ENCODE measurements at regions not wholly inside any gene's neighbourhood (a gene's known extent, or its start where the extent isn't known, plus 50 kb on each side); places are given as distances from the start of the nearest gene placed in this dataset.
"Not testable (repeated sequence)": the region's sequence is repeated elsewhere in the genome, so short reads cannot be mapped to it uniquely, and the experiment has no call there.

GRCh38 chr3:181264486-181264885, 274.9 kb upstream of the DNAJC19 start:
- DNase-seq (ENCODE audit: low spot score) = no peak

- no peak for DNase-seq (ENCODE audit: low spot score)
Observed at GRCh38 chr3:181253796-181254195, 264.3 kb upstream of the DNAJC19 start.

- DNase-seq (ENCODE audit: low spot score) = no peak
Observed at GRCh38 chr3:181252631-181253030, 263.1 kb upstream of the DNAJC19 start.

- DNase-seq (ENCODE audit: low spot score) = no peak
Observed at GRCh38 chr3:181250714-181251113, 261.2 kb upstream of the DNAJC19 start.

GRCh38 chr3:181239441-181239840, 249.9 kb upstream of the DNAJC19 start:
- DNase-seq (ENCODE audit: low spot score) = no peak

GRCh38 chr3:181230258-181230657, 240.7 kb upstream of the DNAJC19 start:
- no peak for DNase-seq (ENCODE audit: low spot score)

GRCh38 chr3:181213347-181213746, 223.8 kb upstream of the DNAJC19 start:
- DNase-seq (ENCODE audit: low spot score) = no peak

GRCh38 chr3:181212271-181212670, 222.7 kb upstream of the DNAJC19 start:
- no peak for DNase-seq (ENCODE audit: low spot score)

GRCh38 chr3:181210275-181210674, 220.7 kb upstream of the DNAJC19 start:
- DNase-seq (ENCODE audit: low spot score) = no peak

- no peak for DNase-seq (ENCODE audit: low spot score)
Observed at GRCh38 chr3:181189556-181189955, 200.0 kb upstream of the DNAJC19 start.

- DNase-seq (ENCODE audit: low spot score) = no peak
Observed at GRCh38 chr3:181183764-181184163, 194.2 kb upstream of the DNAJC19 start.

- DNase-seq (ENCODE audit: low spot score) = not testable (repeated sequence)
Observed at GRCh38 chr3:181183057-181183456, 193.5 kb upstream of the DNAJC19 start.

GRCh38 chr3:181178991-181179390, 189.5 kb upstream of the DNAJC19 start:
- DNase-seq (ENCODE audit: low spot score) = no peak

- peak; percentile 10 for DNase-seq (ENCODE audit: low spot score)
Observed at GRCh38 chr3:181176601-181177000, 187.1 kb upstream of the DNAJC19 start.

GRCh38 chr3:181174676-181175233, 185.2 kb upstream of the DNAJC19 start:
- no peak for DNase-seq (ENCODE audit: low spot score)

- no peak for DNase-seq (ENCODE audit: low spot score)
Observed at GRCh38 chr3:181174022-181174421, 184.5 kb upstream of the DNAJC19 start.

- no peak for DNase-seq (ENCODE audit: low spot score)
Observed at GRCh38 chr3:181173227-181173626, 183.7 kb upstream of the DNAJC19 start.

- DNase-seq (ENCODE audit: low spot score) = no peak
Observed at GRCh38 chr3:181134873-181135272, 145.3 kb upstream of the DNAJC19 start.

- no peak for DNase-seq (ENCODE audit: low spot score)
Observed at GRCh38 chr3:181133832-181134231, 144.3 kb upstream of the DNAJC19 start.

GRCh38 chr3:181105646-181106045, 116.1 kb upstream of the DNAJC19 start:
- DNase-seq (ENCODE audit: low spot score) = no peak

- peak; percentile 1 for DNase-seq (ENCODE audit: low spot score)
Observed at GRCh38 chr3:181103605-181104004, 114.1 kb upstream of the DNAJC19 start.

- DNase-seq (ENCODE audit: low spot score) = no peak
Observed at GRCh38 chr3:181086011-181086410, 96.5 kb upstream of the DNAJC19 start.

- no peak for DNase-seq (ENCODE audit: low spot score)
Observed at GRCh38 chr3:181081930-181082329, 92.4 kb upstream of the DNAJC19 start.

- no peak for DNase-seq (ENCODE audit: low spot score)
Observed at GRCh38 chr3:181076558-181076957, 87.0 kb upstream of the DNAJC19 start.

GRCh38 chr3:181075098-181075497, 85.6 kb upstream of the DNAJC19 start:
- no peak for DNase-seq (ENCODE audit: low spot score)

Measured in HuH-7 (cell line).